ENCODE measurements at regions not wholly inside any gene's neighbourhood (a gene's known extent, or its start where the extent isn't known, plus 50 kb on each side); places are given as distances from the start of the nearest gene placed in this dataset.

GRCh38 chr3:146655333-146655996 is 50.3 kb upstream of the PLSCR5 start:
- no peak for DNase-seq
- H3K4me1 ChIP-seq (ENCODE audit: control extremely low read depth in 1 of 4, control insufficient read depth in 4 of 4, insufficient read depth in 4 of 4, low read length in 3 of 4) = no peaks in the 10 kb centered on the region
- H3K9me3 ChIP-seq (ENCODE audit: control extremely low read depth in 1 of 5, control insufficient read depth in 4 of 5, insufficient read depth in 2 of 5, low read depth in 1 of 5, low read length in 4 of 5) = peaks cover 0 to 5% (median 0%) of the 10 kb centered on the region in 5 experiments
- 78% methylated on average over 1 of the region's 3 CpGs for WGBS (ENCODE audit: insufficient coverage)
- ChIA-PET CTCF (interaction anchor here (1.1 kb wide), 1 partner anchor 9 kb away, joined by 3 read pairs; no protein-coding TSS in a partner anchor), POLR2A (no interaction called here)
- peaks cover 0 to 2% (median 0%) of the 10 kb centered on the region in 5 experiments for H3K27me3 ChIP-seq (replicated peaks in 2 of 5; ENCODE audit: control insufficient read depth in 4 of 5, insufficient read depth in 5 of 5, low read length in 4 of 5)
- no peaks in the 10 kb centered on the region for H3K36me3 ChIP-seq (ENCODE audit: control insufficient read depth in 4 of 4, insufficient read depth in 4 of 4, low read length in 3 of 4)
- H3K27ac ChIP-seq (ENCODE audit: insufficient read depth in 1 of 2, low read depth in 1 of 2, low read length in 2 of 2, poor library complexity in 1 of 2, severe bottlenecking in 2 of 2) = no peak overlapping the region
- no peak overlapping the region for H3K4me3 ChIP-seq (ENCODE audit: control insufficient read depth in 1 of 7, extremely low read depth in 1 of 7, insufficient read depth in 4 of 7, low read depth in 2 of 7, low read length in 6 of 7)

Measured in common myeloid progenitor, CD34-positive (primary cell).